ENCODE measurements at regions not wholly inside any gene's neighbourhood (a gene's known extent, or its start where the extent isn't known, plus 50 kb on each side); places are given as distances from the start of the nearest gene placed in this dataset.

DNA sequence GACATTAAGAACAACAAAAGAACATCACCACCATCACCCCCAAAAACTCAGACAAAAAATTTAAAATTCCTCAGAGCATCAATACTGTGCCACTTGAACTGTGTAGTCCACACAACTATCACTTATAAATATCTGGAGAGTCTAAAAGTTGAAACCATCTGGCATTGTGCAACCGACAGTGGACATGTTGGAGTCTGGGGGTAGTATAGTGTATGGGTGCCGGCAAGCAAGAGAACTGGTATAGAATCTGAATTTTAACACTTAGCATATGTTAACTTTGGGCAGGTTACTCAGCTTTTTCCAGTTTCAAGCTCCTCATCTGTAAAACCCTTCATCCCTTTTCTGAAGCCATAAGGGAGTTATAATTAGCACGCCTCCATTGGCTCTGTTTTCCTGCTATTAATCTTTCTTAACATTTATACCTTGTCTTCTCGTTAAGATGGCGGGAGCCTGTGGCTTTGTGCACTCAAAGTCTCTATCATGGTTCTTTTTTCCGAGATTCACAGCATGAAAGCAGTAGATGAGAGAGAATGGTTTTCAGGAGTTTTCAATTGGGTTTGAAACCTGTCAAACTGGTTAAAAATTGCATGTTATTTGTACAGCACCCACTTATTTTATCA lies 255.7 kb upstream of the TBL1XR1 start:
- peak overlapping the region; percentile 94 for H3K27ac ChIP-seq (ENCODE audit: insufficient read depth, low read depth, low read length)
- CTCF ChIA-PET = no interaction called here

More for the DNA sequence above, 255.7 kb upstream of the TBL1XR1 start:
- dilution Hi-C loops (cut with MboI; ENCODE audit: extremely low pct_ligation_motif_present, low sequenced_read_pairs) = no loop called here
- no TSS peak for BruUV-seq (replicated peaks)
- Histone ChIP-seq H2AFZ (ENCODE audit: low read depth, low read length) (no peak overlapping the region), H3K36me3 (ENCODE audit: control insufficient read depth in 2 of 2, extremely low read depth in 1 of 2, insufficient read depth in 2 of 2, low read length in 2 of 2) (no peaks in the 10 kb centered on the region), H3K9ac (replicated peaks; ENCODE audit: extremely low read depth, insufficient read depth, low read length) (peak overlapping the region; percentile 88), H3K9me3 (replicated peaks; ENCODE audit: control insufficient read depth, insufficient read depth, low read length) (no peaks in the 10 kb centered on the region), H3K27me3 (ENCODE audit: control insufficient read depth in 2 of 2, insufficient read depth in 2 of 2, low read length in 2 of 2) (no peaks in the 10 kb centered on the region), H3K79me2 (ENCODE audit: control insufficient read depth, insufficient read depth, low read length) (no peaks in the 10 kb centered on the region), H3K4me1 (ENCODE audit: control insufficient read depth, extremely low read depth, insufficient read depth, low read length) (peaks cover 21% of the 10 kb centered on the region), H4K20me1 (replicated peaks; ENCODE audit: control insufficient read depth, extremely low read depth, insufficient read depth, low read length) (no peaks in the 10 kb centered on the region), H3K4me3 (replicated peaks in 1 of 3; ENCODE audit: insufficient read depth in 1 of 3, low read depth in 1 of 3, low read length in 3 of 3) (no peak overlapping the region), H3K9me1 (replicated peaks; ENCODE audit: control insufficient read depth, extremely low read depth, insufficient read depth, low read length) (no peaks in the 10 kb centered on the region), H3K4me2 (ENCODE audit: insufficient read depth, low read length) (no peak overlapping the region)
- DNase-seq (ENCODE audit: low read depth, low spot score) (no peak), FAIRE-seq (no peak)
- POLR2A ChIA-PET = no interaction called here
- TF ChIP-seq POLR2AphosphoS5 (IDR thresholded peaks at IDR 0.05; ENCODE audit: insufficient read depth, low read depth, low read length) (no peak), GATA2 (IDR thresholded peaks at IDR 0.05; ENCODE audit: insufficient read depth, insufficient read length, low read depth, low read length) (no peak), POLR2A (IDR thresholded peaks at IDR 0.05; ENCODE audit: low read depth, low read length) (no peak), JUN (IDR thresholded peaks at IDR 0.05; ENCODE audit: borderline replicate concordance, insufficient read depth, insufficient read length, low read depth) (no peak), EZH2 (IDR thresholded peaks at IDR 0.05; ENCODE audit: borderline replicate concordance, low read depth, low read length, severe bottlenecking) (no peak), MYC (IDR thresholded peaks at IDR 0.05; ENCODE audit: low read depth, low read length) (no peak), FOS (IDR thresholded peaks at IDR 0.05; ENCODE audit: borderline replicate concordance, insufficient read depth, low read length) (no peak)
- TF ChIP-seq, protein P1, sequence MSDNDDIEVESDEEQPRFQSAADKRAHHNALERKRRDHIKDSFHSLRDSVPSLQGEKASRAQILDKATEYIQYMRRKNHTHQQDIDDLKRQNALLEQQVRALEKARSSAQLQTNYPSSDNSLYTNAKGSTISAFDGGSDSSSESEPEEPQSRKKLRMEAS (IDR thresholded peaks at IDR 0.05; ENCODE audit: insufficient read depth, insufficient read length) = no peak
- TF ChIP-seq, protein P2, sequence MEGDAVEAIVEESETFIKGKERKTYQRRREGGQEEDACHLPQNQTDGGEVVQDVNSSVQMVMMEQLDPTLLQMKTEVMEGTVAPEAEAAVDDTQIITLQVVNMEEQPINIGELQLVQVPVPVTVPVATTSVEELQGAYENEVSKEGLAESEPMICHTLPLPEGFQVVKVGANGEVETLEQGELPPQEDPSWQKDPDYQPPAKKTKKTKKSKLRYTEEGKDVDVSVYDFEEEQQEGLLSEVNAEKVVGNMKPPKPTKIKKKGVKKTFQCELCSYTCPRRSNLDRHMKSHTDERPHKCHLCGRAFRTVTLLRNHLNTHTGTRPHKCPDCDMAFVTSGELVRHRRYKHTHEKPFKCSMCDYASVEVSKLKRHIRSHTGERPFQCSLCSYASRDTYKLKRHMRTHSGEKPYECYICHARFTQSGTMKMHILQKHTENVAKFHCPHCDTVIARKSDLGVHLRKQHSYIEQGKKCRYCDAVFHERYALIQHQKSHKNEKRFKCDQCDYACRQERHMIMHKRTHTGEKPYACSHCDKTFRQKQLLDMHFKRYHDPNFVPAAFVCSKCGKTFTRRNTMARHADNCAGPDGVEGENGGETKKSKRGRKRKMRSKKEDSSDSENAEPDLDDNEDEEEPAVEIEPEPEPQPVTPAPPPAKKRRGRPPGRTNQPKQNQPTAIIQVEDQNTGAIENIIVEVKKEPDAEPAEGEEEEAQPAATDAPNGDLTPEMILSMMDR (IDR thresholded peaks at IDR 0.05; ENCODE audit: extremely low read depth in 1 of 2, insufficient read depth in 1 of 2, low read depth in 1 of 2, low read length in 2 of 2) = no peak
- intact Hi-C loops (cut with micrococcal nuclease) = loop anchor here (1.0 to 5.0 kb wide), 3 partner anchors 93 to 439 kb away; no protein-coding TSS in a partner anchor
